HEK293 (cell line): ENCODE measurements at regions not wholly inside any gene's neighbourhood (a gene's known extent, or its start where the extent isn't known, plus 50 kb on each side); places are given as distances from the start of the nearest gene placed in this dataset.

Source experiments
- YY1 ChIP-seq: fragments of 450-650 bp; formaldehyde crosslinking; IDR thresholded peaks from 2 replicates; pipeline ENCODE4 v1.5.1; 2018; ENCODE audit warnings: missing biosample characterization, missing genetic modification characterization
- ZNF768 ChIP-seq: fragments of 450-650 bp; formaldehyde crosslinking; IDR thresholded peaks from 2 replicates; pipeline ENCODE4 v1.5.1; 2018; ENCODE audit warnings: missing biosample characterization, mild to moderate bottlenecking, missing genetic modification characterization
- TF ChIP-seq, protein P1 (sequence below): fragments of 450-650 bp; formaldehyde crosslinking; IDR thresholded peaks from 2 replicates; pipeline ENCODE4 v1.5.1; 2016; ENCODE audit warnings: missing biosample characterization, missing genetic modification characterization
- TF ChIP-seq, protein P2 (sequence below): fragments of 450-650 bp; formaldehyde crosslinking; IDR thresholded peaks from 2 replicates; pipeline ENCODE4 v1.5.1; 2016; ENCODE audit warnings: missing biosample characterization, missing genetic modification characterization

DNA sequence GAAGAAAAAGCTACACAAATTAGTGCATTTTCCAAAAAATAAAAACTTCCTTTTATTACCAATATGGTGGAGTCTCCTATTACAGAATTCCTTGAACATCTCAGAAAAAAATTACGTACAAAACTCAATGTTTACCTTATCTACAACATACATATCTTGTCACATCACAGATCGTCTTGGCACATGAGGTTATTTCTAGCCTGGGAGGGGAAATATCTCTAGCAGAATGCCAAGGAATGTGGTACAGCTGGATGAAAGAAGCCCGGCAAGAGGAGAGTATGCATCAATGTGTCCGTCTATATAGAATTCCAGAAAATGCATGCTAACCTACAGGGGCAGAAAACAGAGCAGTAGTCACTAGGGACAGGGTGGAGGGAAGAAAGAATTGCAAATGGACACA lies 443.8 kb downstream of the ZSWIM6 start:
- TF ChIP-seq YY1 (tag by site-specific recombination) (no peak), ZNF768 (no peak)
- TF ChIP-seq, protein P1, sequence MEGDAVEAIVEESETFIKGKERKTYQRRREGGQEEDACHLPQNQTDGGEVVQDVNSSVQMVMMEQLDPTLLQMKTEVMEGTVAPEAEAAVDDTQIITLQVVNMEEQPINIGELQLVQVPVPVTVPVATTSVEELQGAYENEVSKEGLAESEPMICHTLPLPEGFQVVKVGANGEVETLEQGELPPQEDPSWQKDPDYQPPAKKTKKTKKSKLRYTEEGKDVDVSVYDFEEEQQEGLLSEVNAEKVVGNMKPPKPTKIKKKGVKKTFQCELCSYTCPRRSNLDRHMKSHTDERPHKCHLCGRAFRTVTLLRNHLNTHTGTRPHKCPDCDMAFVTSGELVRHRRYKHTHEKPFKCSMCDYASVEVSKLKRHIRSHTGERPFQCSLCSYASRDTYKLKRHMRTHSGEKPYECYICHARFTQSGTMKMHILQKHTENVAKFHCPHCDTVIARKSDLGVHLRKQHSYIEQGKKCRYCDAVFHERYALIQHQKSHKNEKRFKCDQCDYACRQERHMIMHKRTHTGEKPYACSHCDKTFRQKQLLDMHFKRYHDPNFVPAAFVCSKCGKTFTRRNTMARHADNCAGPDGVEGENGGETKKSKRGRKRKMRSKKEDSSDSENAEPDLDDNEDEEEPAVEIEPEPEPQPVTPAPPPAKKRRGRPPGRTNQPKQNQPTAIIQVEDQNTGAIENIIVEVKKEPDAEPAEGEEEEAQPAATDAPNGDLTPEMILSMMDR: no peak
- TF ChIP-seq, protein P2, sequence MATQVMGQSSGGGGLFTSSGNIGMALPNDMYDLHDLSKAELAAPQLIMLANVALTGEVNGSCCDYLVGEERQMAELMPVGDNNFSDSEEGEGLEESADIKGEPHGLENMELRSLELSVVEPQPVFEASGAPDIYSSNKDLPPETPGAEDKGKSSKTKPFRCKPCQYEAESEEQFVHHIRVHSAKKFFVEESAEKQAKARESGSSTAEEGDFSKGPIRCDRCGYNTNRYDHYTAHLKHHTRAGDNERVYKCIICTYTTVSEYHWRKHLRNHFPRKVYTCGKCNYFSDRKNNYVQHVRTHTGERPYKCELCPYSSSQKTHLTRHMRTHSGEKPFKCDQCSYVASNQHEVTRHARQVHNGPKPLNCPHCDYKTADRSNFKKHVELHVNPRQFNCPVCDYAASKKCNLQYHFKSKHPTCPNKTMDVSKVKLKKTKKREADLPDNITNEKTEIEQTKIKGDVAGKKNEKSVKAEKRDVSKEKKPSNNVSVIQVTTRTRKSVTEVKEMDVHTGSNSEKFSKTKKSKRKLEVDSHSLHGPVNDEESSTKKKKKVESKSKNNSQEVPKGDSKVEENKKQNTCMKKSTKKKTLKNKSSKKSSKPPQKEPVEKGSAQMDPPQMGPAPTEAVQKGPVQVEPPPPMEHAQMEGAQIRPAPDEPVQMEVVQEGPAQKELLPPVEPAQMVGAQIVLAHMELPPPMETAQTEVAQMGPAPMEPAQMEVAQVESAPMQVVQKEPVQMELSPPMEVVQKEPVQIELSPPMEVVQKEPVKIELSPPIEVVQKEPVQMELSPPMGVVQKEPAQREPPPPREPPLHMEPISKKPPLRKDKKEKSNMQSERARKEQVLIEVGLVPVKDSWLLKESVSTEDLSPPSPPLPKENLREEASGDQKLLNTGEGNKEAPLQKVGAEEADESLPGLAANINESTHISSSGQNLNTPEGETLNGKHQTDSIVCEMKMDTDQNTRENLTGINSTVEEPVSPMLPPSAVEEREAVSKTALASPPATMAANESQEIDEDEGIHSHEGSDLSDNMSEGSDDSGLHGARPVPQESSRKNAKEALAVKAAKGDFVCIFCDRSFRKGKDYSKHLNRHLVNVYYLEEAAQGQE (tag by site-specific recombination): no peak
